Astrocyte of the cerebellum (primary cell): ENCODE measurements at regions not wholly inside any gene's neighbourhood (a gene's known extent, or its start where the extent isn't known, plus 50 kb on each side); places are given as distances from the start of the nearest gene placed in this dataset.

ENCODE experiments used
- DNase-seq: peaks from one replicate; pipeline ENCODE4 v3.0.0-alpha.2; 2011; ENCODE audit warnings: low read depth
- H3K4me3 ChIP-seq: 2 replicates; pipeline ENCODE4 v1.5.1; 2011; ENCODE audit warnings: mild to moderate bottlenecking, low read depth, low read length, moderate library complexity
- CTCF ChIP-seq: IDR thresholded peaks from 2 replicates; pipeline ENCODE4 v1.5.1; 2012; ENCODE audit warnings: low read length, low read depth, moderate library complexity, mild to moderate bottlenecking; ENCODE audit errors: missing control alignments
- in situ Hi-C: cut with HindIII; loops from 2 replicates; pipeline ENCODE4 v1.10.0; 2017; ENCODE audit warnings: low sequenced_read_pairs

- no peak for DNase-seq
Measured at GRCh38 chr5:27900761-27901160, 862.4 kb upstream of the CDH9 start.

DNA sequence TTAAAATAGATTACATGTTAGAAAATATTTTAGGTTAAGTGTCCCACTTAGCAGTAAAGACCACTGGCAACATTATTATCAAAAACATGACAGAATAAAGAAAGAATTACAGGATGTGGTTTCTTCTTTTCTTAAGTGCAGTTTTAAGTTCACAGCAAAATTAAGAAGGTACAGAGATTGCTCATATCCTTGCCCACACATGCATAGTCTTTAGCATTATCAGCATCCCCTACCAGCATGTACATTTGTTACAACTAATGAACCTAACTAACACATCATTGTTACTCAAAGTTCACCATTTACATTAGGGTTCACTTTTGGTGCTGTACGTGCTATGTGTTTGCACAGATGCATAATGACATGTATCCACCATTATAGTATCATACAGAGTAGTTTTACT is 837.7 kb upstream of the CDH9 start:
- no peak overlapping the region for H3K4me3 ChIP-seq
- DNase-seq = no peak
- in situ Hi-C loops = no loop called here
- TF ChIP-seq CTCF = no peak

More at GRCh38 chr5:27900761-27901160, 862.4 kb upstream of the CDH9 start:
- no peak overlapping the region for H3K4me3 ChIP-seq
- TF ChIP-seq CTCF = no peak
- in situ Hi-C loops = no loop called here

- TF ChIP-seq CTCF = no peak
- no peak overlapping the region for H3K4me3 ChIP-seq
- DNase-seq = no peak
- in situ Hi-C loops = no loop called here
Measured at GRCh38 chr5:27875148-27875547, 836.8 kb upstream of the CDH9 start.

DNA sequence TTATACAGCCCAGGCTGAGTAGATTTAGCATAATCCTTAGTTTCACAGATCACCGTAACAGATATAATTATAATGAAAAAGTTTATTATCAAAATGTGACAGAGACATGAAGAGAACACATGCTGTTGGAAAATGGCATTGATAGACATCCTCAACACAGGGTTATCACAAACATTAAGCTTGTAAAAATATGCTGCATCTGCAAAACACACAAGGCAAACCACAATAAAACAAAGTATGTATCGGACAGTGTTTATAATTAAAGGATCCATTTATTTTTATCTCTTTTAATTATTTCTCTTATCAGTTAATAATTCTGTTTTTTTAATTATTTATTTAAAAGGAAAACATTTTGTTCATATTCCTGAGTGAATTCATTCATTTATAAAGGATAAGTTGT is 829.9 kb upstream of the CDH9 start:
- TF ChIP-seq CTCF = no peak

DNA sequence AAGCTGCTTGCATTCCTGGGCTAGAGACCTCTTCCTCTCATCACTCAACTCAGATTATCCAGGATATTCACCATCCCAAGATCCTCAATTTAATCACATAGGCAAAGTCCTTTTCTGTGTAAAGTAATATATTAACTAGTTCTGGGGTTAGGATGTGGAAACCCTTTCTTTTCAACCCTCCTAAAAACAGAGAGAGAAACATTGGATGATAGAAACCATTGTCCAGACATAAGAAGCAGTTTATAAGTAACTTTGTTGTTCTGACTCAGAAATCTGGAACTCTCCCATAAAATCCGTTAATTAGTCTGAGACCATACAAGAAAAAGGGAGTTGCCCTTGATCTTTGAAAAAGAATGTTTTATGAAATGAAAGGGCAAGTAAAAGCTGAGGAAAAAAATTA is 817.1 kb upstream of the CDH9 start:
- no peak overlapping the region for H3K4me3 ChIP-seq
- no peak for DNase-seq
- TF ChIP-seq CTCF = no peak
- in situ Hi-C loops = no loop called here

More for the DNA sequence above, 829.9 kb upstream of the CDH9 start:
- DNase-seq = no peak
- H3K4me3 ChIP-seq = no peak overlapping the region
- in situ Hi-C loops = no loop called here

GRCh38 chr5:27854243-27854852 is 816.0 kb upstream of the CDH9 start:
- in situ Hi-C loops = no loop called here
- no peak for TF ChIP-seq CTCF
- no peak overlapping the region for H3K4me3 ChIP-seq
- no peak for DNase-seq
